ENCODE measurements at regions not wholly inside any gene's neighbourhood (a gene's known extent, or its start where the extent isn't known, plus 50 kb on each side); places are given as distances from the start of the nearest gene placed in this dataset.

GRCh38 chr2:144847347-144848080 lies 327.6 kb upstream of the ZEB2 start:
- DNase-seq: no peak

GRCh38 chr2:144836635-144837350 lies 316.9 kb upstream of the ZEB2 start:
- DNase-seq: no peak

- no peak for DNase-seq
These were observed 315.9 kb upstream of the ZEB2 start for GRCh38 chr2:144835634-144836350.

- DNase-seq: no peak
These were observed 315.2 kb upstream of the ZEB2 start for GRCh38 chr2:144834998-144835633.

- DNase-seq: no peak
These were observed 314.4 kb upstream of the ZEB2 start for GRCh38 chr2:144834363-144834762.

GRCh38 chr2:144833075-144833637 lies 313.2 kb upstream of the ZEB2 start:
- DNase-seq: no peak

- DNase-seq: no peak
These were observed 312.1 kb upstream of the ZEB2 start for GRCh38 chr2:144832048-144832447.

GRCh38 chr2:144830543-144830942 lies 310.6 kb upstream of the ZEB2 start:
- no peak for DNase-seq

- no peak for DNase-seq
These were observed 307.5 kb upstream of the ZEB2 start for GRCh38 chr2:144827404-144827803.

GRCh38 chr2:144826105-144826504 lies 306.2 kb upstream of the ZEB2 start:
- no peak for DNase-seq

GRCh38 chr2:144825331-144826020 lies 305.6 kb upstream of the ZEB2 start:
- DNase-seq: no peak

GRCh38 chr2:144824306-144825080 lies 304.6 kb upstream of the ZEB2 start:
- no peak for DNase-seq

- DNase-seq: no peak
These were observed 303.0 kb upstream of the ZEB2 start for GRCh38 chr2:144822966-144823365.

GRCh38 chr2:144812288-144812687 lies 292.4 kb upstream of the ZEB2 start:
- no peak for DNase-seq

GRCh38 chr2:144801766-144802165 lies 281.8 kb upstream of the ZEB2 start:
- DNase-seq: no peak

- no peak for DNase-seq
These were observed 281.4 kb upstream of the ZEB2 start for GRCh38 chr2:144801325-144801724.

- DNase-seq: no peak
These were observed 279.1 kb upstream of the ZEB2 start for GRCh38 chr2:144798989-144799388.

GRCh38 chr2:144798034-144798433 lies 278.1 kb upstream of the ZEB2 start:
- DNase-seq: no peak

GRCh38 chr2:144796936-144797335 lies 277.0 kb upstream of the ZEB2 start:
- no peak for DNase-seq

- DNase-seq: no peak
These were observed 276.2 kb upstream of the ZEB2 start for GRCh38 chr2:144796164-144796563.

- no peak for DNase-seq
These were observed 265.3 kb upstream of the ZEB2 start for GRCh38 chr2:144785253-144785652.

GRCh38 chr2:144780983-144781382 lies 261.1 kb upstream of the ZEB2 start:
- DNase-seq: no peak

Data from SHP77 treated with DMSO at 0.1 percent for 48 hours (cell line).